H1 (cell line): ENCODE measurements at regions not wholly inside any gene's neighbourhood (a gene's known extent, or its start where the extent isn't known, plus 50 kb on each side); places are given as distances from the start of the nearest gene placed in this dataset.
A peak's percentile ranks its signal among the peaks of the same experiment; 100 is the strongest.

Experiments
- CTCF ChIA-PET: fragments of 300-600 bp; sonication (Branson Sonifier 250); formaldehyde crosslinking; loops from one replicate; lab custom pipeline; 2021; ENCODE audit not compliant: partially characterized antibody; lab: Charles Lee
- POLR2A ChIA-PET: fragments of 300-600 bp; sonication (Branson Sonifier 250); formaldehyde crosslinking; loops from one replicate; lab custom pipeline; 2021; ENCODE audit warnings: inconsistent platforms; ENCODE audit not compliant: partially characterized antibody; lab: Charles Lee
- DNase-seq, 2 experiments: peaks; one replicate each; pipeline versions ENCODE4 v3.0.0 to v3.0.0-alpha.2; 2010 to 2022; ENCODE audit warnings: low spot score in 2 of 2, low read depth in 1 of 2, mixed read lengths in 1 of 2
- FAIRE-seq: peaks from 2 replicates; lab custom pipeline; 2011; peaks lifted over from hg19 to GRCh38; lab: Jason Lieb, UNC
- H2AFZ ChIP-seq: 2 replicates; pipeline ENCODE4 v1.8.1; 2012; ENCODE audit warnings: low read length, inconsistent platforms
- H2AK5ac ChIP-seq: 2 replicates; pipeline ENCODE4 v1.6.1; 2013; ENCODE audit warnings: low read depth, low read length
- H2BK120ac ChIP-seq: replicated peaks from 2 replicates; pipeline ENCODE3; 2013; ENCODE audit warnings: low read depth, low read length, inconsistent platforms
- H2BK12ac ChIP-seq: 2 replicates; pipeline ENCODE4 v1.6.1; 2013; ENCODE audit warnings: low read depth, low read length
- H2BK15ac ChIP-seq: 2 replicates; pipeline ENCODE4 v1.6.1; 2013; ENCODE audit warnings: low read length
- H2BK20ac ChIP-seq: 2 replicates; pipeline ENCODE4 v1.6.1; 2013; ENCODE audit warnings: low read length
- H2BK5ac ChIP-seq: 2 replicates; pipeline ENCODE4 v1.6.1; 2013; ENCODE audit warnings: low read depth, low read length
- H3K14ac ChIP-seq: 2 replicates; pipeline ENCODE4 v1.6.1; 2013; ENCODE audit warnings: inconsistent platforms; ENCODE audit not compliant: insufficient read length
- H3K18ac ChIP-seq: 2 replicates; pipeline ENCODE4 v1.6.1; 2013; ENCODE audit warnings: low read length; ENCODE audit errors: extremely low read depth
- H3K23ac ChIP-seq: 2 replicates; pipeline ENCODE4 v1.6.1; 2013; ENCODE audit warnings: inconsistent platforms; ENCODE audit not compliant: insufficient read length
- H3K23me2 ChIP-seq: 2 replicates; pipeline ENCODE4 v1.6.1; 2013; ENCODE audit warnings: low read depth, low read length
- H3K27ac ChIP-seq: 2 replicates; pipeline ENCODE4 v1.6.1; 2011; ENCODE audit warnings: low read depth, low read length, inconsistent platforms
- H3K27me3 ChIP-seq, 4 experiments: replicated peaks in 1 of 4; 1 replicate in 1 of 4; 2 replicates in 3 of 4; pipeline versions ENCODE4 v1.6.1 to v1.8.1; 2011 to 2013; ENCODE audit warnings: low read length in 3 of 4, mild to moderate bottlenecking in 3 of 4, inconsistent platforms in 2 of 4, mixed read lengths in 2 of 4, moderate library complexity in 1 of 4; ENCODE audit not compliant: control insufficient read depth in 3 of 4, insufficient read depth in 3 of 4; ENCODE audit errors: extremely low read depth in 1 of 4
- H3K36me3 ChIP-seq, 4 experiments: 2 replicates each; pipeline versions ENCODE4 v1.6.1 to v1.8.1; 2011 to 2013; ENCODE audit warnings: mild to moderate bottlenecking in 4 of 4, low read length in 3 of 4, moderate library complexity in 2 of 4, control low read depth in 1 of 4, inconsistent platforms in 1 of 4; ENCODE audit not compliant: insufficient read depth in 4 of 4, control insufficient read depth in 2 of 4
- H3K4ac ChIP-seq: replicated peaks from 2 replicates; pipeline ENCODE3; 2013; ENCODE audit warnings: low read length, low read depth, mixed read lengths, inconsistent platforms; ENCODE audit not compliant: insufficient read length
- H3K4me1 ChIP-seq, 4 experiments: replicated peaks in 1 of 4; 1 replicate in 1 of 4; 2 replicates in 3 of 4; pipeline versions ENCODE4 v1.6.1 to v1.8.1; 2011 to 2013; ENCODE audit warnings: low read length in 3 of 4, inconsistent platforms in 2 of 4, mixed read lengths in 1 of 4; ENCODE audit not compliant: insufficient read depth in 4 of 4, control insufficient read depth in 3 of 4
- H3K4me2 ChIP-seq, 2 experiments: 2 replicates each; pipeline versions ENCODE4 v1.6.1 to v1.8.1; 2011 to 2013; ENCODE audit warnings: low read depth in 2 of 2, low read length in 2 of 2, control low read depth in 1 of 2, inconsistent platforms in 1 of 2, mild to moderate bottlenecking in 1 of 2; ENCODE audit not compliant: insufficient read depth in 1 of 2
- H3K4me3 ChIP-seq, 4 experiments: fragments of 200-600, 300-600 bp in 1 of 4; sonication (generic), shearing (Covaris generic), sonication (Bioruptor Twin) in 1 of 4; 2 replicates each; pipeline versions ENCODE4 v1.5.1 to v1.8.1; 2011 to 2016; ENCODE audit warnings: low read length in 4 of 4, low read depth in 3 of 4, control low read depth in 2 of 4, inconsistent platforms in 2 of 4, mild to moderate bottlenecking in 2 of 4, mixed read lengths in 1 of 4, moderate library complexity in 1 of 4; ENCODE audit not compliant: insufficient read depth in 2 of 4; ENCODE audit errors: extremely low read depth in 1 of 4
- H3K56ac ChIP-seq: replicated peaks from 2 replicates; pipeline ENCODE3; 2013; ENCODE audit warnings: low read depth, mild to moderate bottlenecking, mixed read lengths, low read length, inconsistent platforms; ENCODE audit not compliant: insufficient read length
- H3K79me1 ChIP-seq: 2 replicates; pipeline ENCODE4 v1.6.1; 2013; ENCODE audit warnings: low read depth, low read length, control low read depth
- H3K79me2 ChIP-seq, 2 experiments: 2 replicates each; pipeline versions ENCODE4 v1.6.1 to v1.8.1; 2012 to 2013; ENCODE audit warnings: low read length in 2 of 2, mild to moderate bottlenecking in 2 of 2, inconsistent platforms in 1 of 2; ENCODE audit not compliant: insufficient read depth in 2 of 2, control insufficient read depth in 1 of 2
- H3K9ac ChIP-seq, 4 experiments: replicated peaks in 1 of 4; 1 replicate in 1 of 4; 2 replicates in 3 of 4; pipeline versions ENCODE4 v1.6.1 to v1.8.1; 2011 to 2013; ENCODE audit warnings: low read depth in 3 of 4, low read length in 3 of 4, control low read depth in 2 of 4, mild to moderate bottlenecking in 2 of 4, moderate library complexity in 2 of 4, inconsistent platforms in 1 of 4; ENCODE audit errors: extremely low read depth in 1 of 4
- H3K9me3 ChIP-seq, 2 experiments: 2 replicates each; pipeline versions ENCODE4 v1.6.1 to v1.8.1; 2012 to 2013; ENCODE audit warnings: mild to moderate bottlenecking in 2 of 2, moderate library complexity in 2 of 2, control low read depth in 1 of 2, inconsistent platforms in 1 of 2, low read depth in 1 of 2, low read length in 1 of 2, mixed read lengths in 1 of 2; ENCODE audit not compliant: insufficient read depth in 2 of 2
- H4K20me1 ChIP-seq, 2 experiments: replicated peaks in 1 of 2; 2 replicates each; pipeline versions ENCODE3 to v1.8.1; 2011 to 2013; ENCODE audit warnings: inconsistent platforms in 2 of 2, low read length in 2 of 2, mild to moderate bottlenecking in 1 of 2; ENCODE audit not compliant: insufficient read depth in 2 of 2, control insufficient read depth in 1 of 2
- H4K5ac ChIP-seq: 2 replicates; pipeline ENCODE4 v1.6.1; 2013; ENCODE audit warnings: low read length, low read depth, mixed read lengths, inconsistent platforms; ENCODE audit not compliant: insufficient read length
- H4K8ac ChIP-seq: 2 replicates; pipeline ENCODE4 v1.8.0; 2013; ENCODE audit warnings: mild to moderate bottlenecking, moderate library complexity, low read length, inconsistent platforms; ENCODE audit not compliant: insufficient read depth; ENCODE audit errors: extremely low read depth
- H4K91ac ChIP-seq: replicated peaks from 2 replicates; pipeline ENCODE3; 2013; ENCODE audit warnings: low read length, mixed read lengths, inconsistent platforms; ENCODE audit not compliant: insufficient read length
- ASH2L ChIP-seq: fragments of 200-600, 300-600 bp; sonication (generic); IDR thresholded peaks from one replicate; pipeline ENCODE4 v1.7.1; 2017; ENCODE audit warnings: low read length
- CHD2 ChIP-seq: IDR thresholded peaks from 2 replicates; pipeline ENCODE4 v1.6.1; 2012; ENCODE audit warnings: low read length, improper control_type of control experiment
- CTBP2 ChIP-seq: IDR thresholded peaks from 2 replicates; pipeline ENCODE4 v1.7.0; 2011; ENCODE audit warnings: borderline replicate concordance, mild to moderate bottlenecking, moderate library complexity, mixed read lengths, low read length; ENCODE audit not compliant: insufficient read depth, insufficient read length
- GABPA ChIP-seq: IDR thresholded peaks from 2 replicates; pipeline ENCODE4 v1.6.1; 2011; ENCODE audit warnings: mild to moderate bottlenecking, low read length, moderate library complexity, borderline replicate concordance; ENCODE audit not compliant: insufficient read depth
- JUND ChIP-seq: IDR thresholded peaks from 2 replicates; pipeline ENCODE4 v1.6.1; 2011; ENCODE audit warnings: mild to moderate bottlenecking, improper control_type of control experiment, low read length
- MAFK ChIP-seq: IDR thresholded peaks from 2 replicates; pipeline ENCODE4 v1.6.1; 2012; ENCODE audit warnings: low read depth, mild to moderate bottlenecking, improper control_type of control experiment, low read length
- RBBP5 ChIP-seq: IDR thresholded peaks from 2 replicates; pipeline ENCODE4 v1.7.1; 2012; ENCODE audit warnings: low read depth, mild to moderate bottlenecking, inconsistent platforms, low read length, moderate library complexity, borderline replicate concordance
- SP2 ChIP-seq: IDR thresholded peaks from 2 replicates; pipeline ENCODE4 v1.6.1; 2012; ENCODE audit warnings: mild to moderate bottlenecking, low read length, inconsistent platforms
- SP4 ChIP-seq: IDR thresholded peaks from 2 replicates; pipeline ENCODE4 v1.6.1; 2012; ENCODE audit warnings: low read length, inconsistent platforms
- SRF ChIP-seq: IDR thresholded peaks from 2 replicates; pipeline ENCODE4 v1.6.1; 2011; ENCODE audit warnings: mild to moderate bottlenecking, low read depth, low read length, moderate library complexity
- TBP ChIP-seq: IDR thresholded peaks from 2 replicates; pipeline ENCODE4 v1.6.1; 2011; ENCODE audit warnings: low read depth, low read length, improper control_type of control experiment
- YY1 ChIP-seq: IDR thresholded peaks from 2 replicates; pipeline ENCODE4 v1.6.1; 2011; ENCODE audit warnings: low read depth, mild to moderate bottlenecking, low read length
- WGBS, 2 experiments: shearing (Covaris generic) in 1 of 2; methylation state at CpG; one replicate each; pipeline versions ENCODE4 v1.1.6 to v1.1.7; 2013 to 2015; ENCODE audit warnings: low lambda C conversion rate in 2 of 2, mixed read lengths in 2 of 2, inconsistent platforms in 1 of 2, low coverage in 1 of 2, missing lambda C conversion rate in 1 of 2; ENCODE audit not compliant: insufficient replicate concordance in 2 of 2, insufficient coverage in 1 of 2, insufficient read length in 1 of 2; ENCODE audit errors: extremely low coverage in 1 of 2, missing lambda C conversion rate in 1 of 2; 5-methylcytosine and 5-hydroxymethylcytosine counted together

GRCh38 chr5:125372694-125373631, 626.5 kb upstream of the ZNF608 start:
- no peak overlapping the region for H4K8ac ChIP-seq
- no peak overlapping the region for H2BK15ac ChIP-seq
- H3K79me1 ChIP-seq, result no peaks in the 10 kb centered on the region
- H4K5ac ChIP-seq, result peak overlapping the region; percentile 61
- 0 out of 2 replicates have a peak overlapping the region, but pooled peaks have one; percentile 69 for H2BK20ac ChIP-seq
- H3K79me2 ChIP-seq, result no peaks in the 10 kb centered on the region
- H3K4me2 ChIP-seq, result peak overlapping the region; percentile 17 to 53
- 0 out of 2 replicates have a peak overlapping the region, but pooled peaks have one; percentile 42 for H2BK12ac ChIP-seq
- no peak overlapping the region for H2AFZ ChIP-seq
- DNase-seq (peak in 1 of 2 experiments; percentile 13), FAIRE-seq (peak; percentile 69)
- H3K14ac ChIP-seq, result no peak overlapping the region
- no peaks in the 10 kb centered on the region for H3K9me3 ChIP-seq
- H3K36me3 ChIP-seq, result no peaks in the 10 kb centered on the region
- ChIA-PET POLR2A (interaction anchor here (0.5 to 0.6 kb wide), 2 partner anchors 73 to 1562 kb away, joined by 3 read pairs; no protein-coding TSS in a partner anchor), CTCF (interaction anchor here (1.3 kb wide), 2 partner anchors 15 to 34 kb away, joined by 4 to 5 read pairs; no protein-coding TSS in a partner anchor)
- no peak overlapping the region for H3K4ac ChIP-seq
- peak overlapping the region; percentile 62 for H4K91ac ChIP-seq
- H3K4me1 ChIP-seq, result peaks cover 2 to 19% (median 9%) of the 10 kb centered on the region in 4 experiments; a peak in 4 of 7 replicates
- 52% methylated on average over 6 of the region's 6 CpGs; no CpG with 5 or more reads in 1 of the 2 experiments for WGBS, 2 experiments
- H3K9ac ChIP-seq, result no peak overlapping the region
- no peak overlapping the region for H3K56ac ChIP-seq
- peak overlapping the region; percentile 66; the same call in 1 of the 2 replicates for H3K18ac ChIP-seq
- peak overlapping the region in 1 of 4 experiments; percentile 1; a peak in 1 of 8 replicates for H3K4me3 ChIP-seq
- no peaks in the 10 kb centered on the region for H4K20me1 ChIP-seq
- H2AK5ac ChIP-seq, result no peak overlapping the region
- H2BK5ac ChIP-seq, result peak overlapping the region; percentile 67; the same call in 1 of the 2 replicates
- H3K27me3 ChIP-seq, result no peaks in the 10 kb centered on the region
- no peak overlapping the region for H3K23ac ChIP-seq
- H3K23me2 ChIP-seq, result no peaks in the 10 kb centered on the region
- H3K27ac ChIP-seq, result 0 out of 2 replicates have a peak overlapping the region, but pooled peaks have one; percentile 6
- H2BK120ac ChIP-seq, result peak overlapping the region; percentile 93
- TF ChIP-seq SRF (no peak), SP4 (no peak), YY1 (0 out of 2 replicates have a peak, but pooled peaks have one; percentile 32), TBP (no peak), JUND (peak; percentile 48; the same call in 1 of the 2 replicates), ASH2L (peak; percentile 86), RBBP5 (no peak), SP2 (no peak), CTBP2 (no peak), CHD2 (no peak), GABPA (no peak), MAFK (no peak)
